ENCODE measurements at regions not wholly inside any gene's neighbourhood (a gene's known extent, or its start where the extent isn't known, plus 50 kb on each side); places are given as distances from the start of the nearest gene placed in this dataset.
"Not testable (repeated sequence)": the region's sequence is repeated elsewhere in the genome, so short reads cannot be mapped to it uniquely, and the experiment has no call there.

- Histone ChIP-seq H3K4me3 (ENCODE audit: insufficient read depth, low read depth, low read length, poor library complexity, severe bottlenecking) (peak overlapping the region; percentile 75), H3K27me3 (replicated peaks; ENCODE audit: control insufficient read depth, insufficient read depth, low read length, poor library complexity, severe bottlenecking) (no peaks in the 10 kb centered on the region), H3K9me3 (ENCODE audit: control insufficient read depth, low read length) (no peaks in the 10 kb centered on the region), H3K36me3 (ENCODE audit: control insufficient read depth, insufficient read depth, low read length) (no peaks in the 10 kb centered on the region), H3K4me1 (ENCODE audit: control insufficient read depth, insufficient read depth, low read length, poor library complexity, severe bottlenecking) (no peaks in the 10 kb centered on the region), H3K27ac (ENCODE audit: insufficient read depth, low read length, poor library complexity, severe bottlenecking) (peak overlapping the region; percentile 79)
- no peak for DNase-seq
Observed at GRCh38 chr7:67301667-67302066, 305.0 kb downstream of the TYW1 start.

GRCh38 chr7:67302113-67303039 is 305.7 kb downstream of the TYW1 start:
- peak; percentile 95 to 97 (median 96) for DNase-seq
- H3K27ac ChIP-seq (ENCODE audit: insufficient read depth, low read length, poor library complexity, severe bottlenecking), result peak overlapping the region; percentile 79
- no peaks in the 10 kb centered on the region for H3K9me3 ChIP-seq (ENCODE audit: control insufficient read depth, low read length)
- H3K27me3 ChIP-seq (replicated peaks; ENCODE audit: control insufficient read depth, insufficient read depth, low read length, poor library complexity, severe bottlenecking), result no peaks in the 10 kb centered on the region
- H3K4me1 ChIP-seq (ENCODE audit: control insufficient read depth, insufficient read depth, low read length, poor library complexity, severe bottlenecking), result no peaks in the 10 kb centered on the region
- H3K36me3 ChIP-seq (ENCODE audit: control insufficient read depth, insufficient read depth, low read length), result peaks cover 1% of the 10 kb centered on the region
- peak overlapping the region; percentile 75 for H3K4me3 ChIP-seq (ENCODE audit: insufficient read depth, low read depth, low read length, poor library complexity, severe bottlenecking)

- H3K27ac ChIP-seq (ENCODE audit: insufficient read depth, low read length, poor library complexity, severe bottlenecking), result not testable (repeated sequence)
Observed at GRCh38 chr7:67304846-67305245, 308.2 kb downstream of the TYW1 start.

GRCh38 chr7:67306331-67306730 is 309.7 kb downstream of the TYW1 start:
- DNase-seq, result no peak
- peaks cover 35% of the 10 kb centered on the region for H3K36me3 ChIP-seq (ENCODE audit: control insufficient read depth, insufficient read depth, low read length)
- no peak overlapping the region for H3K27ac ChIP-seq (ENCODE audit: insufficient read depth, low read length, poor library complexity, severe bottlenecking)
- no peaks in the 10 kb centered on the region for H3K9me3 ChIP-seq (ENCODE audit: control insufficient read depth, low read length)
- no peaks in the 10 kb centered on the region for H3K27me3 ChIP-seq (replicated peaks; ENCODE audit: control insufficient read depth, insufficient read depth, low read length, poor library complexity, severe bottlenecking)
- no peaks in the 10 kb centered on the region for H3K4me1 ChIP-seq (ENCODE audit: control insufficient read depth, insufficient read depth, low read length, poor library complexity, severe bottlenecking)
- H3K4me3 ChIP-seq (ENCODE audit: insufficient read depth, low read depth, low read length, poor library complexity, severe bottlenecking), result no peak overlapping the region

More at GRCh38 chr7:67304846-67305245, 308.2 kb downstream of the TYW1 start:
- not testable (repeated sequence) for H3K27me3 ChIP-seq (replicated peaks; ENCODE audit: control insufficient read depth, insufficient read depth, low read length, poor library complexity, severe bottlenecking); H3K4me3 ChIP-seq (ENCODE audit: insufficient read depth, low read depth, low read length, poor library complexity, severe bottlenecking); DNase-seq; H3K4me1 ChIP-seq (ENCODE audit: control insufficient read depth, insufficient read depth, low read length, poor library complexity, severe bottlenecking); H3K9me3 ChIP-seq (ENCODE audit: control insufficient read depth, low read length)
- H3K36me3 ChIP-seq (ENCODE audit: control insufficient read depth, insufficient read depth, low read length), result peaks cover 21% of the 10 kb centered on the region

GRCh38 chr7:67309764-67310549 is 313.3 kb downstream of the TYW1 start:
- no peaks in the 10 kb centered on the region for H3K4me1 ChIP-seq (ENCODE audit: control insufficient read depth, insufficient read depth, low read length, poor library complexity, severe bottlenecking)
- no peaks in the 10 kb centered on the region for H3K9me3 ChIP-seq (ENCODE audit: control insufficient read depth, low read length)
- H3K36me3 ChIP-seq (ENCODE audit: control insufficient read depth, insufficient read depth, low read length), result peaks cover 41% of the 10 kb centered on the region
- H3K27ac ChIP-seq (ENCODE audit: insufficient read depth, low read length, poor library complexity, severe bottlenecking), result no peak overlapping the region
- H3K27me3 ChIP-seq (replicated peaks; ENCODE audit: control insufficient read depth, insufficient read depth, low read length, poor library complexity, severe bottlenecking), result no peaks in the 10 kb centered on the region
- no peak overlapping the region for H3K4me3 ChIP-seq (ENCODE audit: insufficient read depth, low read depth, low read length, poor library complexity, severe bottlenecking)
- no peak for DNase-seq

GRCh38 chr7:67311901-67312300 is 315.3 kb downstream of the TYW1 start:
- no peak for DNase-seq
- no peak overlapping the region for H3K4me3 ChIP-seq (ENCODE audit: insufficient read depth, low read depth, low read length, poor library complexity, severe bottlenecking)
- H3K36me3 ChIP-seq (ENCODE audit: control insufficient read depth, insufficient read depth, low read length), result peaks cover 41% of the 10 kb centered on the region
- H3K4me1 ChIP-seq (ENCODE audit: control insufficient read depth, insufficient read depth, low read length, poor library complexity, severe bottlenecking), result no peaks in the 10 kb centered on the region
- H3K27ac ChIP-seq (ENCODE audit: insufficient read depth, low read length, poor library complexity, severe bottlenecking), result no peak overlapping the region
- no peaks in the 10 kb centered on the region for H3K27me3 ChIP-seq (replicated peaks; ENCODE audit: control insufficient read depth, insufficient read depth, low read length, poor library complexity, severe bottlenecking)
- no peaks in the 10 kb centered on the region for H3K9me3 ChIP-seq (ENCODE audit: control insufficient read depth, low read length)

- Histone ChIP-seq H3K4me3 (ENCODE audit: insufficient read depth, low read depth, low read length, poor library complexity, severe bottlenecking) (no peak overlapping the region), H3K9me3 (ENCODE audit: control insufficient read depth, low read length) (no peaks in the 10 kb centered on the region), H3K27ac (ENCODE audit: insufficient read depth, low read length, poor library complexity, severe bottlenecking) (no peak overlapping the region), H3K4me1 (ENCODE audit: control insufficient read depth, insufficient read depth, low read length, poor library complexity, severe bottlenecking) (no peaks in the 10 kb centered on the region), H3K27me3 (replicated peaks; ENCODE audit: control insufficient read depth, insufficient read depth, low read length, poor library complexity, severe bottlenecking) (no peaks in the 10 kb centered on the region), H3K36me3 (ENCODE audit: control insufficient read depth, insufficient read depth, low read length) (peaks cover 41% of the 10 kb centered on the region)
- no peak for DNase-seq
Observed at GRCh38 chr7:67313213-67313612, 316.6 kb downstream of the TYW1 start.

GRCh38 chr7:67316902-67317301 is 320.3 kb downstream of the TYW1 start:
- H3K36me3 ChIP-seq (ENCODE audit: control insufficient read depth, insufficient read depth, low read length); H3K27me3 ChIP-seq (replicated peaks; ENCODE audit: control insufficient read depth, insufficient read depth, low read length, poor library complexity, severe bottlenecking); DNase-seq; H3K4me1 ChIP-seq (ENCODE audit: control insufficient read depth, insufficient read depth, low read length, poor library complexity, severe bottlenecking); H3K4me3 ChIP-seq (ENCODE audit: insufficient read depth, low read depth, low read length, poor library complexity, severe bottlenecking); H3K27ac ChIP-seq (ENCODE audit: insufficient read depth, low read length, poor library complexity, severe bottlenecking); H3K9me3 ChIP-seq (ENCODE audit: control insufficient read depth, low read length): not testable (repeated sequence)

- H3K36me3 ChIP-seq (ENCODE audit: control insufficient read depth, insufficient read depth, low read length); H3K27me3 ChIP-seq (replicated peaks; ENCODE audit: control insufficient read depth, insufficient read depth, low read length, poor library complexity, severe bottlenecking); H3K27ac ChIP-seq (ENCODE audit: insufficient read depth, low read length, poor library complexity, severe bottlenecking): not testable (repeated sequence)
Observed at GRCh38 chr7:67328257-67328656, 331.6 kb downstream of the TYW1 start.

GRCh38 chr7:67335165-67335564 is 338.5 kb downstream of the TYW1 start:
- H3K9me3 ChIP-seq (ENCODE audit: control insufficient read depth, low read length); H3K27me3 ChIP-seq (replicated peaks; ENCODE audit: control insufficient read depth, insufficient read depth, low read length, poor library complexity, severe bottlenecking); DNase-seq; H3K4me3 ChIP-seq (ENCODE audit: insufficient read depth, low read depth, low read length, poor library complexity, severe bottlenecking); H3K27ac ChIP-seq (ENCODE audit: insufficient read depth, low read length, poor library complexity, severe bottlenecking); H3K36me3 ChIP-seq (ENCODE audit: control insufficient read depth, insufficient read depth, low read length); H3K4me1 ChIP-seq (ENCODE audit: control insufficient read depth, insufficient read depth, low read length, poor library complexity, severe bottlenecking): not testable (repeated sequence)

More at GRCh38 chr7:67328257-67328656, 331.6 kb downstream of the TYW1 start:
- DNase-seq; H3K4me3 ChIP-seq (ENCODE audit: insufficient read depth, low read depth, low read length, poor library complexity, severe bottlenecking); H3K9me3 ChIP-seq (ENCODE audit: control insufficient read depth, low read length); H3K4me1 ChIP-seq (ENCODE audit: control insufficient read depth, insufficient read depth, low read length, poor library complexity, severe bottlenecking): not testable (repeated sequence)
